Activated CD4-positive, alpha-beta T cell treated with anti-CD3 and anti-CD28 coated beads for 4 hours (primary cell): ENCODE measurements at regions not wholly inside any gene's neighbourhood (a gene's known extent, or its start where the extent isn't known, plus 50 kb on each side); places are given as distances from the start of the nearest gene placed in this dataset.
"Not testable (repeated sequence)": the region's sequence is repeated elsewhere in the genome, so short reads cannot be mapped to it uniquely, and the experiment has no call there.

ENCODE experiments used
- DNase-seq, 2 donors: peaks; one replicate each; pipeline ENCODE4 v3.0.0-alpha.2; 2020

- DNase-seq: not testable (repeated sequence)
These were observed 599.3 kb upstream of the B3GAT1 start for GRCh38 chr11:135011313-135011712.

GRCh38 chr11:135009125-135009524 is 597.1 kb upstream of the B3GAT1 start:
- no peak for DNase-seq

DNA sequence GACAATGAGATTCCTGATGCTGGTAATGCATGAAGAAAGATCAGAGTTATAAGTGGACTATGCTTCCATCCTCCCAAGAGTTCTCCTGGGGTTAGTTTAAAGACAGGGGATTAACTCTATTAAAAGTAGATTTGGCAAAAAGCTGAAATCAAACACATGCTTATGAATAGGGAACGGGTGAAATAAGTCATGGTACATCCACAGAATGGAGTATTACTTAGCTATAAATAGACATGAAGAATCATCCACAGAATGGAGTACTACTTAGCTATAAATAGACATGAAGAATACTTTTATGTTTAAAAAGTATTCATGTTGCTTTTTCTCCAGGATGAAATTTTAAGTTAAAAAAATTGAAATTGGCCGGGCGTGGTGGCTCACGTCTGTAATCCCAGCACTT is 596.4 kb upstream of the B3GAT1 start:
- DNase-seq: no peak

GRCh38 chr11:135008001-135008405 is 596.0 kb upstream of the B3GAT1 start:
- DNase-seq: no peak

DNA sequence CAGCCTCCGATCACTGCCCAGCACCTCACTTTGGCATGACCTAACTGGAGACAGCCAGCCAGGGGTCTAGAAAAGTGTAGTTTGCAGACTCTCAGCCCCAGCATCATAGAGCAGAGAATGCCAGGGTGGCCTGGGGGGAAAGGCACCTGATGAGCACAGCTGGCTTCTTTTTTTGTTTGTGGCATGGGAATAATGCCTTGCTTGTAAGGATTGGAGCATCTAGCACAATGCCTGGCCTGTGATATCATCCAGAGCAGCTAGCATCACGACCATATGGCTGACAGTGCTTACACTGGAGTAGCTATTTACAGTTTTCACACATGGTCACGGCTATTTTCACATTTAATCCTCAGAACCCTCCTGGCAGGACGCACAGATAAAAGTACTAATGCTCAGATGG is 594.8 kb upstream of the B3GAT1 start:
- DNase-seq: no peak

DNA sequence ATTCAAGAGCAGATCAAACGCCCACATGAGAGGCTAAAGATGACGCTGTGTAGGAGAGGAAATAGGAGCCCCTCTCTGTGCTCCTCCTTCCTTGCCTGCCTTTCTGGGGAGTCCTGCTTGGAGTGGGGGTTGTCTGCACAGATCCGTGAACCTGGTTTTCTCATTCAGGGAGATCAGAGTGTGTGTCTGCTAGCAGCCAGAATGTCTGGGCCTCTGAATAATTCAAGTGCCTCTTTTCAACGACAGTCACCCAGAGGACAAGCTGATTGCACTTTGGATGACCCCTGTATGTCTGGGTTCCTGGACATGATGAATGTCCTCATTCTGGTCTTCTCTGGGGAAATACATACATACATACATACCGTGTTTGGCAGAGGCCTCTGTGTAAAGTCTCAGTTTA is 592.5 kb upstream of the B3GAT1 start:
- DNase-seq: no peak

DNA sequence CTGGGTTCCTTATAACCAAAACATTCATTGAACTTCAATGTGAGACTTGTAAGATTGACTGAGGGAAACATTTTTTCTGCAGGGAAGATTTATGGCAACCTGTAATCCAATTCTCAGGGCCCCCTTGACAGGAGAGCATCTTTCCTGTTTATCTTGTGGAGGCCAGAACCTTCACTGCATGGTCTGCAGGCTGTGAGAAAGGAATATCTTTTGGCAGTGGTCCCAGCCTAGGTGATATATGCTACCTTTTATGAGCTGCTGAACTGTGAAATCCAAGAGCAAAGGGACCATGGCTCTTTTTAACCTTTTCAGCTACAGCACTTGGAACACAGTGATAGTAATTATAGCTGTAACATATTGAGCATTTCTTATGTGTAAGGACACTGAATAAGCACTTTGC is 590.2 kb upstream of the B3GAT1 start:
- DNase-seq: no peak

DNA sequence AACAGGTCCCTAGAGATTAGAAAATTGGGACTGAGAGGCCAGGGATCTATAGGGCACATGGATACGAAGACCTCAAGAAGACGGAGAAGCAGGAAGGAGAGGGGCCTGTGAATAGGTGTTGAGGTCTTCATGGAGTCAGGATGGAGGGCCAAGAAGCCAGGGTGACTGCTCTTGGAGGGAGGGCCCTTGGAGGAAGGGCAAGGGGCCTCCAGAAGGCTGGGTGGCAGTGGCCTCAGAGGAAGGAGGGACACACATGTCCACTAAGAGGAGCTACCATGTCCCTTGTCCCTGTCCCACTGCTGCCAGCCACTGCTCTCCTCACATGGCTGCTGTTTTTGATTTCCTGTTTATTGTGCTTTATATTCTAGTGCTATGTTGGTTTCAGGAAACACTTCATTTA is 589.5 kb upstream of the B3GAT1 start:
- DNase-seq: no peak

DNA sequence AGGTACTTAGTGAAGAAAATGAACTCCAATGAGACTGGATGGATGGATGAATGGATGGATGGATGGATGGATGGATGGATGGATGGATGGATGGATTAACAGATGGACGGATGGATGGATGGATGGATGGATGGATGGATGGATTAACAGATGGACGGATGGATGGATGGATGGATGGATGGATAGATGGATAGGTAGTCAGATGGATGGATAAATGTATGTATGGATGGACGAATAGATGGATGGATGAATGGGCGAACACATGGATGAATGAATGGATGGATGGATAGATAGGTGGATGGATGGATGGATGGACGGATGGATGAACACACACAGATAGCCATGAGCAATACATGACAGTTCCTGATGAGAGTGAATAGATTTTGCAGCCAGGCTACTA is 589.0 kb upstream of the B3GAT1 start:
- not testable (repeated sequence) for DNase-seq

DNA sequence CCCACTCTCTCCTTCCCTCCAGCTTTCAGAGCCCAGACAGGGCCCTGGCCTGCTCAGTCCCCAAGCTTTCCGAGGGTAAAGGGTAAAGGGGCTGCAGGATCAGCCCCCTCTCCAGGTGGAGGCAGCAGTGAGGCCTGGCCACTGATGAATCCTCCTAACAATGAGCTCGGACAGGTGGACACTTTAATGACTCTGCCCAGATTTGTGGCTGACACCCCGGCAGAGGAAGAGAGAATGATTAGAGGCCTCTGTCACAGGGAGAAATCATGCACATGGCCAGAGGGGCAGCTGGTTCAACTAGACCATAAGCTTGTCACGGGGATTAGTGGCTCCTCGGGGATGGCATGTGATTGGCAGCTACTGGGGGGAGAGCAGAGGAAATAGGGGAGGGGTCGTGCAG is 587.5 kb upstream of the B3GAT1 start:
- no peak for DNase-seq

- DNase-seq: no peak
These were observed 585.7 kb upstream of the B3GAT1 start for GRCh38 chr11:134997652-134998320.

DNA sequence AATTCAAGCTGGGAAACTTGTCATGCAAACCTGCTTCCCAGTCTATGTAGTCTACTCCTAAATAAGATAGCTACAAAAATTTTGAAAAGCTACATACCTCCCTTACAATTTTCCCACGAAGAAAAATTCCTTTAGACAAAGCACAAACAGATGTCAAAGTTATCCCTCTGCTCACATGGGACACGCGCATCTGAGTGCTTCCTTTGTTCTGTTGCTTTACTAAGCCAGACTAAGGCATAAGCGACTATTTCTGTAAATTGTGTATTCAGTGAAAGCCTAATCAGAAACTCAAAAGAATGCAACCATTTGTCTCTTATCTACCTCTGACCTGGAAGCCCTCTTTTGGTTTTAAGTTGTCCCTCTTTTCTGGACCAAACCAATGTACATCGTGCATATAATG is 583.7 kb upstream of the B3GAT1 start:
- no peak for DNase-seq

DNA sequence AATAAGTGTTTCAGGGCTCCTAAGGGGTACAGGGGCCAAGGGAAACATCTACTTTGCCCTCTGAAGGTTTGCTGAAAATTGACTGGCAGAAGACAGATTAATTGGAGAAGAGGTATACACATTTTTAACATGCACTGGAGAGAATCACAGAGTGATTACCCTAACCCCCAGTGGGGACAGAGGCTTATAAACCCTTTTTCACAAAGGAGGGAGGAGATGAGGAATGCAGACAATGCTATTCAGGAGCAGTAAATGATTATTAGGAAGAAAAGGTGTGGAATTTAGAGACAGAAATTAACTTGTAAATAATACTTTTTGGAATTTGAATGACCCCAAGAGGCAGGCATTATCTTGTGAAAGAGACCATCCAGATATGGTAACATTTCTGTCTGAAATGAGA is 582.4 kb upstream of the B3GAT1 start:
- no peak for DNase-seq

GRCh38 chr11:134993691-134994243 is 581.7 kb upstream of the B3GAT1 start:
- DNase-seq: no peak

GRCh38 chr11:134992981-134993380 is 580.9 kb upstream of the B3GAT1 start:
- no peak for DNase-seq

DNA sequence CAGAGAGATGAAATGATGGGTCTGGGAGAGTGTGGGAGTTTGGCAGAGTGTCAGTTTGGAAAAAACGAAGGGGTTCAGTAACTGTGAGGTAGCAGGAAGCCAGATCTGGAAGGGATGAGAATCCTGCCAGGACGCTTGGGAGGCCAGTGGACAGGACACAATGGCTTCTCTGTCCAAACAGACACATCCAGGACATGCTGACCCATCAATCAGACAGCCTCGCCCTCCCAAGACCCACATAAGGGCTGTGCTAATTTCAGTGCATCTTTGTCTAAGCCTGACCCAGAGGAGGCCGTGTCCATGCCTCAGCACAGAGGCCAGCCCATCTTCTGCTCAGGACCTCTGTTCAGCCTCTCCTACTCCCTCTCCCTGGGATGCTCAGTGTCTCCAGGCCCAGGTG is 576.5 kb upstream of the B3GAT1 start:
- no peak for DNase-seq

DNA sequence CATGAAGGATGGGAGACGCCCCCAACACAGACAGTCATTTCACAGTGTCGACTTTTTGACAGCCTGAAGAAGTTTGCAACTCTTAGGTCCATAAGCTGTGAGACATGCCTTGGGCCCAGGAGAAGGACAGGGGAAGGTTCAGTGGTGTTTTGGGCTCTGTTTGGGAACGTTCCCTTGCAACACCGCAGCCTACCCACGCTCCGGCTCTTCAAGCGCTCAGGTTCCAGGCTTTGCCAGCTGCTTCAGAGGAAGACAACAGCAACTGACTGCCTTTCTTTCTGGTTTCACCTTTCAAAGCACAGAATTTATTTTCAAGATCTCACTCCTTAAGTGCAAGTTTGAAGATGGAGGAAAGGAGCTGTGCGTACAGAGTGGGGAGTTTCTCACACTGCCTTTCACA is 575.8 kb upstream of the B3GAT1 start:
- no peak for DNase-seq

DNA sequence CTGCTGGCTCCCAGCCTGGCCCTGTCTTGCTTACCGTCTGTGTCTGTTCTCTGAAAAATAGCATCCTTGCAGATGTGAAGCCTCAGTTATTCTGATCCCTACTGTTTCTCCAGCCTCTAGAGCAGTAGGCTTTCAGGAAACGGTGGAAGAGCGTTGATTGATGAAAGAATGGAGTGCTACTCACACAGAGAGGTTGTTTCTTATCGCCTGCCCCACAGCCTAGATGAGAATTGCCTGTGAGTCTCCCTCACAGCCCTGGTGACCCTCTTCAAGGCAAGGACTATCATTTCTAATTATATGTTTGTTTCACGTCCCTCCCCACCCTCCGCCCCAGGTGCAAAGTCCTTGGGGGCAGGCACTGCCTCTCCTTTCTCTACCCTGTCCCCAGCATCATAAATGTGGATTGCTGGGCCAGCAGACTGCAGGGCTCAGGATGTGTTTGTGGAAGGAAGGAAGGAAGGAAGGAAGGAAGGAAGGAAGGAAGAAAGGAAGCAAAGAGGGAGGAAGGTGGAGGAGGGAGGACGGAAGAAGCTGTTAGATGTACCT is 575.3 kb upstream of the B3GAT1 start:
- no peak for DNase-seq

- DNase-seq: no peak
These were observed 572.4 kb upstream of the B3GAT1 start for GRCh38 chr11:134984421-134984820.

- not testable (repeated sequence) for DNase-seq
These were observed 570.4 kb upstream of the B3GAT1 start for GRCh38 chr11:134982432-134982831.

GRCh38 chr11:134981835-134982234 is 569.8 kb upstream of the B3GAT1 start:
- DNase-seq: no peak

DNA sequence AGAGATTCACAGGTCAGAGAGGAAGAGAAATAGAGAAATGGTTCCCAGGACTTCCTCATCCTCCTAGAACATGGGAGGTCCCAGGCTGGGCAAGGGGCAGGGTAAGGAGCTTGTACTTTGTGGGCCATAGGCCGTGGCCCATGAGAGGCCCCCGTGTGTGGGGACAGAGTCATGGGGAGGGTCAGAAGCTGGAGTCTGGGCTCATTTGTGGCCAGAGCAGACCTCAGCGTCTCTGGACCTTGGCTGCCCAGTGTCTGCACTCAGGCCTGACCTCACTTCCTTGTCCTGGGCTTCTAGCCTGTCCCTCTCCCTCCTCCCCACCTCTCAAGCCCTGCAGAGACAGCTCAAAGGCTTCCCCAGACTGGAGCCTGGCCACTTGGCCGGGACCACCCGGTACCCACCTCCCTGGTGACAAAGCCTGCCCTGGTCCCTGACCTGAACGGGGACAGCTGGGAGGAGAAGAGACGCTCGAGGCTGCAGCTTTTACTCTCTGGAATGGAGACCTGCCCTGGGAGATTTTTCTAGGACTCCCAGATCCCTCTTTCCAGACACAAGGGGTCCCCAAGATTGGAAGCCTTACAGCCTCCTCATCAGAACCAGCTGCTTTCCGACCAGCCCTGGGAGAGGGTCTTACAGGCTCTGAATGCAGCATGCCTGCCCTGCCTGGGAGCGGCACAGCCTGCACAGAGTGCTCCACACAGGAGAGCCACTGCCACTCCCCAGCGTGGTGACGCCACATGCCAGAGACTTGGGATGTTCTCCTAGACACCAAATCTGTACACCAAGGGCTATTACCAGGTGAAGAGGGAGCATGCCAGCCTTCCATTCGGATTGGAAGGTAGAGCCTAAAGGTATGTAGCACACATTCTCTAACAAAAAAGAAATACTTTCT is 569.0 kb upstream of the B3GAT1 start:
- DNase-seq: no peak

- DNase-seq: not testable (repeated sequence)
These were observed 567.0 kb upstream of the B3GAT1 start for GRCh38 chr11:134979089-134979457.
